Mesendoderm (in vitro differentiated cells): ENCODE measurements at regions not wholly inside any gene's neighbourhood (a gene's known extent, or its start where the extent isn't known, plus 50 kb on each side); places are given as distances from the start of the nearest gene placed in this dataset.

Experiments
- DNase-seq: peaks from one replicate; pipeline ENCODE4 v3.0.0; 2013
- H2AK5ac ChIP-seq: 2 replicates; pipeline ENCODE4 v1.6.1; 2013; ENCODE audit warnings: low read length, inconsistent platforms
- H2BK120ac ChIP-seq: 2 replicates; pipeline ENCODE4 v1.6.1; 2013; ENCODE audit warnings: low read depth, mild to moderate bottlenecking, low read length, moderate library complexity, mixed read lengths
- H2BK15ac ChIP-seq: replicated peaks from 2 replicates; pipeline ENCODE4 v1.6.1; 2013; ENCODE audit warnings: low read depth, mild to moderate bottlenecking, moderate library complexity
- H2BK5ac ChIP-seq: 2 replicates; pipeline ENCODE4 v1.6.1; 2013; ENCODE audit warnings: low read length, inconsistent platforms
- H3K18ac ChIP-seq: 2 replicates; pipeline ENCODE4 v1.6.1; 2013; ENCODE audit warnings: mild to moderate bottlenecking, low read length, mixed read lengths
- H3K23ac ChIP-seq: one replicate; pipeline ENCODE4 v1.6.1; 2013; ENCODE audit warnings: low read length
- H3K27ac ChIP-seq: 2 replicates; pipeline ENCODE4 v1.5.1; 2013; ENCODE audit warnings: low read depth, mild to moderate bottlenecking, inconsistent platforms, low read length, moderate library complexity
- H3K27me3 ChIP-seq: 2 replicates; pipeline ENCODE4 v1.6.1; 2013; ENCODE audit warnings: low read length, control low read depth, mild to moderate bottlenecking, inconsistent platforms; ENCODE audit not compliant: insufficient read depth, poor library complexity
- H3K36me3 ChIP-seq: 2 replicates; pipeline ENCODE4 v1.6.1; 2013; ENCODE audit warnings: low read length, inconsistent platforms; ENCODE audit not compliant: control insufficient read depth, insufficient read depth
- H3K4ac ChIP-seq: one replicate; pipeline ENCODE4 v1.6.1; 2013; ENCODE audit warnings: low read depth, mild to moderate bottlenecking, low read length, moderate library complexity
- H3K4me1 ChIP-seq: 2 replicates; pipeline ENCODE4 v1.6.1; 2013; ENCODE audit warnings: low read depth, low read length, inconsistent platforms; ENCODE audit not compliant: control insufficient read depth
- H3K4me2 ChIP-seq: 2 replicates; pipeline ENCODE4 v1.6.1; 2013; ENCODE audit warnings: low read length
- H3K4me3 ChIP-seq: 2 replicates; pipeline ENCODE4 v1.5.1; 2013; ENCODE audit warnings: mild to moderate bottlenecking, low read length
- H3K56ac ChIP-seq: one replicate; pipeline ENCODE4 v1.6.1; 2013; ENCODE audit warnings: low read length
- H3K79me1 ChIP-seq: 2 replicates; pipeline ENCODE4 v1.6.1; 2013; ENCODE audit warnings: low read length, inconsistent platforms
- H3K79me2 ChIP-seq: 2 replicates; pipeline ENCODE4 v1.6.1; 2013; ENCODE audit warnings: mild to moderate bottlenecking, low read length; ENCODE audit not compliant: control insufficient read depth, insufficient read depth
- H3K9ac ChIP-seq: 2 replicates; pipeline ENCODE4 v1.6.1; 2013; ENCODE audit warnings: low read length, inconsistent platforms
- H4K5ac ChIP-seq: one replicate; pipeline ENCODE4 v1.6.1; 2013; ENCODE audit warnings: low read length
- H4K8ac ChIP-seq: one replicate; pipeline ENCODE4 v1.6.1; 2013; ENCODE audit warnings: low read depth, mild to moderate bottlenecking, control low read depth, low read length, moderate library complexity
- WGBS: extraction: QIAGEN DNeasy Blood & Tissue Kit; methylation state at CpG from one replicate; pipeline ENCODE4 v1.1.7; 2013; ENCODE audit warnings: low lambda C conversion rate, missing lambda C conversion rate; ENCODE audit not compliant: insufficient coverage; ENCODE audit errors: extremely low coverage; 5-methylcytosine and 5-hydroxymethylcytosine counted together

GRCh38 chr2:190763901-190764514 is 115.1 kb downstream of the NAB1 start:
- Histone ChIP-seq H2AK5ac (no peak overlapping the region), H3K4me1 (no peaks in the 10 kb centered on the region), H3K4me3 (no peak overlapping the region), H3K27me3 (no peaks in the 10 kb centered on the region), H2BK15ac (no peak overlapping the region), H2BK5ac (no peak overlapping the region), H4K8ac (no peak overlapping the region), H3K4ac (no peak overlapping the region), H3K79me2 (no peaks in the 10 kb centered on the region), H3K18ac (no peak overlapping the region), H3K9ac (no peak overlapping the region), H3K27ac (no peak overlapping the region), H2BK120ac (no peak overlapping the region), H4K5ac (no peak overlapping the region), H3K23ac (no peak overlapping the region), H3K56ac (no peak overlapping the region), H3K4me2 (no peak overlapping the region), H3K79me1 (no peaks in the 10 kb centered on the region), H3K36me3 (no peaks in the 10 kb centered on the region)
- no CpG with 5 or more reads among the region's 2 CpGs for WGBS
- DNase-seq: no peak

DNA sequence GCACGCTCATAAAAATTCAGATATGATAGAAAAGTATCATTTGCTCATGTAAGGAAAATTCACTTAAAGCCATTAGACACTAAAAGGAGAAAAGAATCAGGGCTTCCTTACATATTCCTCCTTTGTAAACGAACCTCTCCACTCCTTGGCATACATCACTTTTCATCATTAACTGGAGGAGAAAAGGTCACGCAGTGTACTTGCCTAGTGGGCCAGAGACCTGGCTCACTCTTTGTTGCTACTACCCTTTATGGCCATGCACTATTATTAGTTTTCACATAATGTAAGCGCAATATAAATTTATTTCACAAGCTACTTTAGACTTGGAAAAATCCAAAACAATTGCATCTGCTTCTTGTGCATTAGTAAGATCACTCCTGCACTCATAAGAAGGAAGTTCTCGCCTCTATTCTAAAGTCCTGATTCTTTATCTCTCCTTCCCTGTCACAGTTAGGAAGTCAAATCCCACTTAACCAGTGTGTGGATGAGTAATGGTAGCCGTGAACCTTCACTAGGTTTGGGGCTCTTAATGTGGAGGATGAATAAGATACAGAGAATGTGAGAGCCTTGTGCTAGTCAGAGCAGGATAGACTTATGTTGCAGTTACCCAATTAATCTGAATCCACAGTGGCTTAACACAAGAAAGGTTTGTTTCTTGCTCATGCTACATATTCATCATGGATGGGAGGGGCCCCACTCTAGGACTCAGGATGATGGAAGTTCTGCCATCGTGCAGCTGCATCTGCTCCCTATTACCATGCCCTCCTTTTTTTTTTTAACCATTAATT is 115.0 kb upstream of the GLS start:
- no peaks in the 10 kb centered on the region for H3K27me3 ChIP-seq
- no peak overlapping the region for H4K5ac ChIP-seq
- no peak overlapping the region for H3K56ac ChIP-seq
- H3K27ac ChIP-seq: no peak overlapping the region
- H2BK15ac ChIP-seq: no peak overlapping the region
- no peak overlapping the region for H3K9ac ChIP-seq
- H3K36me3 ChIP-seq: no peaks in the 10 kb centered on the region
- no peak overlapping the region for H2BK120ac ChIP-seq
- no peak overlapping the region for H3K4ac ChIP-seq
- H3K4me2 ChIP-seq: no peak overlapping the region
- no peak overlapping the region for H3K18ac ChIP-seq
- H4K8ac ChIP-seq: no peak overlapping the region
- H2BK5ac ChIP-seq: no peak overlapping the region
- H3K79me2 ChIP-seq: no peaks in the 10 kb centered on the region
- no peaks in the 10 kb centered on the region for H3K4me1 ChIP-seq
- no CpG with 5 or more reads among the region's 7 CpGs for WGBS
- no peaks in the 10 kb centered on the region for H3K79me1 ChIP-seq
- H3K23ac ChIP-seq: no peak overlapping the region
- DNase-seq: no peak
- H2AK5ac ChIP-seq: no peak overlapping the region
- H3K4me3 ChIP-seq: no peak overlapping the region

DNA sequence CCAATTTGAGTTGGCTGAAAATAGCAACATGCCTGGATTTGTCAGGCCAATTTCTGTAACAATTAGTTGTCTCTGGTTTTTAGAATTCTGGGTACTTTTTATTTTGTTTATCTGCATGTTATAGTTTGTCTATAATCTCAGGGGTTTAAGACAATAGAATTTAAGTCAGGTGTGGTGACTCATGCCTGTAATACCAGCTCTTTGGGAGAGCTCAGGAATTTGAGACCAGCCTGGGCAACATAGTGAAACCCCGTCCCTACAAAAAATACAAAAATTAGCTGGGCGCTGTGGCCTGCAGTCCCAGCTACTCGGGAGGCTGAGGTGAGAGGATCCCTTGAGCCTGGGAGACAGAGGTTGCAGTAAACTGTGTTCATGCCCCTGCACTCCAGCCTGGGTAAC is 114.4 kb upstream of the GLS start:
- Histone ChIP-seq H4K5ac (no peak overlapping the region), H3K79me2 (no peaks in the 10 kb centered on the region), H3K27me3 (no peaks in the 10 kb centered on the region), H2AK5ac (no peak overlapping the region), H3K56ac (peak overlapping the region; percentile 15), H3K4me3 (no peak overlapping the region), H2BK120ac (no peak overlapping the region), H2BK5ac (no peak overlapping the region), H3K18ac (no peak overlapping the region), H3K36me3 (no peaks in the 10 kb centered on the region), H3K9ac (no peak overlapping the region), H3K4me2 (no peak overlapping the region), H3K4me1 (no peaks in the 10 kb centered on the region), H2BK15ac (no peak overlapping the region), H3K23ac (no peak overlapping the region), H3K79me1 (no peaks in the 10 kb centered on the region), H4K8ac (no peak overlapping the region), H3K27ac (no peak overlapping the region), H3K4ac (no peak overlapping the region)
- no CpG with 5 or more reads among the region's 3 CpGs for WGBS
- DNase-seq: no peak

DNA sequence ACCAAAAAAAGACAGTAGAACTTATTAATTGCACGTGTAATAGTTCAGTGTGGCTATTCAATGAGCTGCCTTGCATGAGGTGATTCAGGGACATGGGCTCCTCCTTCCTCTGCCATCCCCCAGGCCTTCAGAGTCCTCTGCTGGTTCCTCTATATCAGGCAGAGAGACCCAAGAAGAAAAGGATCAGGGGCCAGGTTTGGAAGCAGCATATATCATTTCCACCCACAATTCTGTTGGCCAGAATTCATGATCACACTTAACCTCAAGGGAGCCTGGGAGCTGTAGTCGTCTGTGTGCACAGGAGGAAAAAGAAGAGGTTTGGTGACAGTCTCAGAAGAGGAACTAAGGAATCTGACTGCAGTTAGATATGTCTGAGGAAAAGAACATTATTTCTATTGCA is 114.0 kb upstream of the GLS start:
- Histone ChIP-seq H3K27ac (no peak overlapping the region), H4K5ac (no peak overlapping the region), H2BK120ac (no peak overlapping the region), H3K56ac (peak overlapping the region; percentile 15), H3K18ac (no peak overlapping the region), H3K4me2 (no peak overlapping the region), H3K4me1 (no peaks in the 10 kb centered on the region), H3K79me2 (no peaks in the 10 kb centered on the region), H3K79me1 (no peaks in the 10 kb centered on the region), H2BK5ac (no peak overlapping the region), H3K4ac (no peak overlapping the region), H3K23ac (no peak overlapping the region), H3K4me3 (no peak overlapping the region), H3K27me3 (no peaks in the 10 kb centered on the region), H3K36me3 (no peaks in the 10 kb centered on the region), H2BK15ac (no peak overlapping the region), H2AK5ac (no peak overlapping the region), H3K9ac (no peak overlapping the region), H4K8ac (no peak overlapping the region)
- no peak for DNase-seq
- WGBS: no CpG with 5 or more reads among the region's 2 CpGs

DNA sequence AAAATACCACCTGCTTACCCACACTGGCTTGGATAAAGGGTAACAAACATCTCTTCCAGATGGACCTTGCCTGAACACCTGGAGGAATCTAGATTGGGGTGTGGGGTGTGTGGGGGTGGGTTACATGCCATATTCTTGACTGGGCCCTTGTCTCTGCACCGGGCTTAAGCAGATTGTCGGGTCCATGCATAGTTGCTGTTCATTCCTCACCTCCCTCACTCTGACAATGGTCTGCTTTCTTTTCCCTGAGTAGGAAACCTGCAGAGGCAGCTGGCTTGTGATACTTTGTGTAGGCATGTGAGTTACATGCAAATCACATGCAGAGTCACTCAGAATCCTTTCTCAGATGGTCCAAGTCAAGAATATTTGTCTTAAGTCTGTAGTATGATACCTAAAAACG is 112.8 kb upstream of the GLS start:
- Histone ChIP-seq H2BK15ac (no peak overlapping the region), H2BK120ac (no peak overlapping the region), H3K56ac (no peak overlapping the region), H4K5ac (no peak overlapping the region), H3K18ac (no peak overlapping the region), H2BK5ac (no peak overlapping the region), H3K79me2 (no peaks in the 10 kb centered on the region), H3K79me1 (no peaks in the 10 kb centered on the region), H3K27ac (no peak overlapping the region), H3K4me1 (no peaks in the 10 kb centered on the region), H3K4me2 (no peak overlapping the region), H3K36me3 (no peaks in the 10 kb centered on the region), H4K8ac (no peak overlapping the region), H2AK5ac (no peak overlapping the region), H3K27me3 (no peaks in the 10 kb centered on the region), H3K9ac (no peak overlapping the region), H3K23ac (no peak overlapping the region), H3K4me3 (no peak overlapping the region), H3K4ac (no peak overlapping the region)
- WGBS: no CpG with 5 or more reads among the region's 3 CpGs
- DNase-seq: no peak

- Histone ChIP-seq H3K4me3 (no peak overlapping the region), H3K4me2 (no peak overlapping the region), H3K79me1 (no peaks in the 10 kb centered on the region), H3K18ac (no peak overlapping the region), H3K27me3 (no peaks in the 10 kb centered on the region), H2BK5ac (no peak overlapping the region), H3K4me1 (no peaks in the 10 kb centered on the region), H3K27ac (no peak overlapping the region), H4K8ac (no peak overlapping the region), H3K9ac (no peak overlapping the region), H4K5ac (no peak overlapping the region), H2BK15ac (no peak overlapping the region), H2BK120ac (no peak overlapping the region), H3K36me3 (no peaks in the 10 kb centered on the region), H3K23ac (no peak overlapping the region), H3K56ac (no peak overlapping the region), H3K79me2 (no peaks in the 10 kb centered on the region), H2AK5ac (no peak overlapping the region), H3K4ac (no peak overlapping the region)
- DNase-seq: no peak
These were observed 111.4 kb upstream of the GLS start for GRCh38 chr2:190769258-190769657.
